CD8-positive, alpha-beta memory T cell (primary cell): ENCODE measurements at regions not wholly inside any gene's neighbourhood (a gene's known extent, or its start where the extent isn't known, plus 50 kb on each side); places are given as distances from the start of the nearest gene placed in this dataset.

Experiments
- CTCF ChIA-PET: fragments of 350-600 bp; sonication (Branson Sonifier 250); formaldehyde crosslinking; loops from one replicate; lab custom pipeline; 2021; ENCODE audit warnings: antibody characterized with exemption; lab: Charles Lee
- POLR2A ChIA-PET: fragments of 350-600 bp; sonication (Branson Sonifier 250); formaldehyde crosslinking; loops from one replicate; lab custom pipeline; 2021; ENCODE audit warnings: antibody characterized with exemption; lab: Charles Lee
- DNase-seq, 5 donors: peaks; one replicate each; pipeline versions ENCODE4 v3.0.0 to v3.0.0-alpha.2; 2020 to 2022; ENCODE audit warnings: mixed read lengths in 1 of 5
- H3K27ac ChIP-seq: one replicate; pipeline ENCODE4 v1.7.0; 2013; ENCODE audit warnings: low read depth, mild to moderate bottlenecking, low read length, moderate library complexity
- H3K27me3 ChIP-seq: 2 replicates; pipeline ENCODE4 v1.7.0; 2013; ENCODE audit warnings: low read length, mild to moderate bottlenecking; ENCODE audit not compliant: insufficient read depth, poor library complexity, severe bottlenecking
- H3K36me3 ChIP-seq: 2 replicates; pipeline ENCODE4 v1.7.0; 2013; ENCODE audit warnings: mild to moderate bottlenecking, low read length, moderate library complexity; ENCODE audit not compliant: insufficient read depth
- H3K4me1 ChIP-seq: 2 replicates; pipeline ENCODE4 v1.7.0; 2013; ENCODE audit warnings: mild to moderate bottlenecking, low read length, moderate library complexity; ENCODE audit not compliant: insufficient read depth
- H3K4me3 ChIP-seq: 2 replicates; pipeline ENCODE4 v1.7.0; 2013; ENCODE audit warnings: mild to moderate bottlenecking, low read length
- H3K9me3 ChIP-seq: 2 replicates; pipeline ENCODE4 v1.7.0; 2013; ENCODE audit warnings: mild to moderate bottlenecking, low read length
- H3K27ac Mint-ChIP-seq, 8 donors: one replicate each; pipeline ENCODE4 v1.8.0; 2020 to 2021; ENCODE audit warnings: mixed read lengths in 8 of 8, mild to moderate bottlenecking in 6 of 8, inconsistent platforms in 3 of 8, moderate library complexity in 3 of 8
- H3K27me3 Mint-ChIP-seq, 2 donors: one replicate each; pipeline ENCODE4 v1.8.0; 2020 to 2021; ENCODE audit warnings: mixed read lengths in 2 of 2, mild to moderate bottlenecking in 1 of 2, moderate library complexity in 1 of 2
- H3K36me3 Mint-ChIP-seq, 3 donors: one replicate each; pipeline ENCODE4 v1.8.0; 2020 to 2021; ENCODE audit warnings: mixed read lengths in 3 of 3, inconsistent platforms in 1 of 3, mild to moderate bottlenecking in 1 of 3
- H3K4me1 Mint-ChIP-seq, 3 donors: one replicate each; pipeline ENCODE4 v1.8.0; 2020 to 2021; ENCODE audit warnings: mixed read lengths in 3 of 3, inconsistent platforms in 1 of 3, mild to moderate bottlenecking in 1 of 3
- H3K4me3 Mint-ChIP-seq, 7 donors: one replicate each; pipeline ENCODE4 v1.8.0; 2020 to 2021; ENCODE audit warnings: mixed read lengths in 7 of 7, mild to moderate bottlenecking in 6 of 7, moderate library complexity in 4 of 7, inconsistent platforms in 2 of 7
- H3K9me3 Mint-ChIP-seq, 5 donors: one replicate each; pipeline ENCODE4 v1.8.0; 2020 to 2022; ENCODE audit warnings: mixed read lengths in 5 of 5, mild to moderate bottlenecking in 3 of 5, moderate library complexity in 2 of 5, inconsistent platforms in 1 of 5

- no peak overlapping the region for H3K4me3 ChIP-seq
- CTCF ChIA-PET: no interaction called here
- POLR2A ChIA-PET: no interaction called here
Observed at GRCh38 chr18:10015941-10016819, 102.4 kb downstream of the VAPA start.

DNA sequence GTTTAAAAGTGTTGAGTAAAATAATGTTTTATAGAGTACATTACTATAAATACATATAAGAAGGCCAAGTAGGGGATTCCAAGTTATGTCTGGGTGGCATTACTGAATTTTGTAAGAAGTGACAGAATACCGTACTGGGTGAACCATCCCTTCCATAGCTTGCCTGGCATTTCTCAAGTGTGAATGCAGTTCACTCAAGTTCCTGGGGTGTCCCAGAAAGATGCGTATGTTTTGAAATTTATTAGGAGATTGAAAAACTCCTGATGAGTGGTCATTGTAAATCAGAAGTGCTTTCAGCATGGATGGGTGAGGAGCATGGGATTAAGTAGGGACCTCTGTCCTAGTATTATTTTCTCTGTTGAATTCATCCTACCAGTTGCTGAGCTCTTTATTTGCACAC, 103.2 kb downstream of the VAPA start:
- ChIA-PET POLR2A (no interaction called here), CTCF (no interaction called here)
- H3K4me1 Mint-ChIP-seq: no peaks in the 10 kb centered on the region
- no peak overlapping the region for H3K4me3 ChIP-seq
- no peaks in the 10 kb centered on the region for H3K4me1 ChIP-seq
- no peaks in the 10 kb centered on the region for H3K36me3 ChIP-seq
- no peaks in the 10 kb centered on the region for H3K9me3 Mint-ChIP-seq
- H3K9me3 ChIP-seq: no peaks in the 10 kb centered on the region
- DNase-seq: no peak
- peaks cover 0 to 1% (median 0%) of the 10 kb centered on the region in 3 donors for H3K36me3 Mint-ChIP-seq
- H3K27me3 ChIP-seq: no peaks in the 10 kb centered on the region
- H3K4me3 Mint-ChIP-seq: no peak overlapping the region
- no peak overlapping the region for H3K27ac ChIP-seq
- H3K27me3 Mint-ChIP-seq: peaks cover 2 to 24% of the 10 kb centered on the region in 2 donors
- H3K27ac Mint-ChIP-seq: no peak overlapping the region

More at GRCh38 chr18:10015941-10016819, 102.4 kb downstream of the VAPA start:
- Mint-ChIP-seq H3K27ac (no peak overlapping the region), H3K4me1 (no peaks in the 10 kb centered on the region), H3K4me3 (no peak overlapping the region), H3K9me3 (no peaks in the 10 kb centered on the region), H3K36me3 (no peaks in the 10 kb centered on the region), H3K27me3 (peaks cover 2 to 19% of the 10 kb centered on the region in 2 donors)
- H3K9me3 ChIP-seq: no peaks in the 10 kb centered on the region
- H3K27me3 ChIP-seq: no peaks in the 10 kb centered on the region
- DNase-seq: no peak
- H3K36me3 ChIP-seq: no peaks in the 10 kb centered on the region
- no peaks in the 10 kb centered on the region for H3K4me1 ChIP-seq
- H3K27ac ChIP-seq: no peak overlapping the region

GRCh38 chr18:10018289-10018688, 104.5 kb downstream of the VAPA start:
- Mint-ChIP-seq H3K27ac (no peak overlapping the region), H3K27me3 (peaks cover 4 to 27% of the 10 kb centered on the region in 2 donors), H3K4me1 (no peaks in the 10 kb centered on the region), H3K9me3 (no peaks in the 10 kb centered on the region), H3K4me3 (no peak overlapping the region), H3K36me3 (peaks cover 0 to 1% (median 0%) of the 10 kb centered on the region in 3 donors)
- Histone ChIP-seq H3K9me3 (no peaks in the 10 kb centered on the region), H3K36me3 (no peaks in the 10 kb centered on the region), H3K4me1 (no peaks in the 10 kb centered on the region), H3K4me3 (no peak overlapping the region), H3K27me3 (no peaks in the 10 kb centered on the region), H3K27ac (no peak overlapping the region)
- DNase-seq: no peak
- ChIA-PET POLR2A (no interaction called here), CTCF (no interaction called here)

- ChIA-PET CTCF (no interaction called here), POLR2A (no interaction called here)
- H3K4me1 Mint-ChIP-seq: no peaks in the 10 kb centered on the region
- Histone ChIP-seq H3K9me3 (no peaks in the 10 kb centered on the region), H3K27ac (no peak overlapping the region), H3K4me3 (no peak overlapping the region), H3K27me3 (no peaks in the 10 kb centered on the region), H3K4me1 (no peaks in the 10 kb centered on the region), H3K36me3 (no peaks in the 10 kb centered on the region)
- H3K27ac Mint-ChIP-seq: no peak overlapping the region
- no peak overlapping the region for H3K4me3 Mint-ChIP-seq
- H3K36me3 Mint-ChIP-seq: peaks cover 0 to 1% (median 0%) of the 10 kb centered on the region in 3 donors
- no peaks in the 10 kb centered on the region for H3K9me3 Mint-ChIP-seq
- H3K27me3 Mint-ChIP-seq: peaks cover 4 to 25% of the 10 kb centered on the region in 2 donors
- DNase-seq: no peak
Observed at GRCh38 chr18:10020171-10020570, 106.4 kb downstream of the VAPA start.

- ChIA-PET POLR2A (no interaction called here), CTCF (no interaction called here)
- H3K27ac ChIP-seq: no peak overlapping the region
- Mint-ChIP-seq H3K4me1 (no peaks in the 10 kb centered on the region), H3K36me3 (peaks cover 0 to 1% (median 0%) of the 10 kb centered on the region in 3 donors), H3K4me3 (no peak overlapping the region), H3K27ac (no peak overlapping the region), H3K9me3 (peaks cover 0 to 2% (median 0%) of the 10 kb centered on the region in 5 donors), H3K27me3 (peaks cover 4 to 20% of the 10 kb centered on the region in 2 donors)
- no peaks in the 10 kb centered on the region for H3K27me3 ChIP-seq
- H3K9me3 ChIP-seq: no peaks in the 10 kb centered on the region
- no peaks in the 10 kb centered on the region for H3K36me3 ChIP-seq
- no peak overlapping the region for H3K4me3 ChIP-seq
- H3K4me1 ChIP-seq: no peaks in the 10 kb centered on the region
- no peak for DNase-seq
Observed at GRCh38 chr18:10022365-10022764, 108.5 kb downstream of the VAPA start.

- Mint-ChIP-seq H3K27me3 (peaks cover 6 to 15% of the 10 kb centered on the region in 2 donors), H3K9me3 (peaks cover 0 to 2% (median 0%) of the 10 kb centered on the region in 5 donors), H3K4me3 (no peak overlapping the region), H3K36me3 (peaks cover 0 to 1% (median 0%) of the 10 kb centered on the region in 3 donors), H3K4me1 (no peaks in the 10 kb centered on the region), H3K27ac (no peak overlapping the region)
- Histone ChIP-seq H3K27ac (no peak overlapping the region), H3K4me3 (no peak overlapping the region), H3K9me3 (no peaks in the 10 kb centered on the region), H3K4me1 (no peaks in the 10 kb centered on the region), H3K36me3 (no peaks in the 10 kb centered on the region), H3K27me3 (no peaks in the 10 kb centered on the region)
- no peak for DNase-seq
- POLR2A ChIA-PET: no interaction called here
- CTCF ChIA-PET: no interaction called here
Observed at GRCh38 chr18:10023853-10024570, 110.2 kb downstream of the VAPA start.

DNA sequence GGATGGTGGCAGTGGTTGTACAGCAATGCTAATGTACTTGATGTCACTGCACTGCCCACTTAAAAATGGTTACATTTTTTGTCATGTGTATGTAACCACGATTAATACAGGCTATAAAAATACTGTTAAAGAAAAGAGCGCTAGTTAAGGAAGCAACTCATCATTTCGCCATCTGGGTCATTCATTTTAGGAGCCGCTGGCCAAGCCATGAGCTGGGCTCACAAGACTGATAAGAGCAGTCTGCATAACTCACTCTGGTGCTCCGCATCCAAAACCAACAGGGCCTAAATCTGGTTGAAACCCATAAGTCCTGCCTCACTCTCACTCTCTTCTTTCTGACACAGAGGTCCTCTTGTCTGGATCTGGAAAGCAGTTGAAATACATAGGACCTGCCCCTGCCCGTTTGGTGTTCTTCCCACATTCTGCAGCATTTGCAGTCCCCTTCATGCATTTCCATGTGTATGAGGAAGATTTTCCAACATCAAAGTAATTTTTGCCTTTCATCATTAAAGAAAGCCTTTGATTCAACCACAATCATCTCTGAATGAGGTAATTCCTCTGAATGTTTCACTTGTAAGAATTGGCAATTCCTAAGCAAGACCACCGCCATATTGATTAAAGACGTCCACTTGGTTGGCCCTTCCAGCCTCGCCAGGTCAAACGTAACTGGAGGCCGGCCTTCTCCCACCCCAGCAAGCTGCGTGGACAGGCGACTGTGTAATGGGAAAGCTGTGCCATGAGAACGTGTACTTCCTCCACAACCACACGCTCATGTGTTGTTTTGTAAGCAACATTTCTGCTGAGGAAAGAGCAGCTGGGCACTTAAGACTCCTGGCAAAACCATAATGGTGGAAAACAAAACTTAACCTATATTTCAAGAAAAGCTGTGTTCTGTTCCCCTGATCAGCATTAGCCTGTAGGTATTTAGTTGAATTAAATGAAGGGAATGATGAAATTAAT, 112.2 kb downstream of the VAPA start:
- no peaks in the 10 kb centered on the region for H3K4me1 Mint-ChIP-seq
- H3K27me3 ChIP-seq: no peaks in the 10 kb centered on the region
- H3K4me1 ChIP-seq: no peaks in the 10 kb centered on the region
- H3K4me3 ChIP-seq: no peak overlapping the region
- POLR2A ChIA-PET: no interaction called here
- no peak overlapping the region for H3K4me3 Mint-ChIP-seq
- H3K9me3 Mint-ChIP-seq: peaks cover 0 to 2% (median 0%) of the 10 kb centered on the region in 5 donors
- H3K9me3 ChIP-seq: no peaks in the 10 kb centered on the region
- H3K27me3 Mint-ChIP-seq: peaks cover 11 to 23% of the 10 kb centered on the region in 2 donors
- H3K36me3 ChIP-seq: no peaks in the 10 kb centered on the region
- no peak for DNase-seq
- CTCF ChIA-PET: no interaction called here
- no peak overlapping the region for H3K27ac Mint-ChIP-seq
- peaks cover 0 to 1% (median 0%) of the 10 kb centered on the region in 3 donors for H3K36me3 Mint-ChIP-seq
- no peak overlapping the region for H3K27ac ChIP-seq
